Glutamatergic neuron (in vitro differentiated cells): ENCODE measurements at regions not wholly inside any gene's neighbourhood (a gene's known extent, or its start where the extent isn't known, plus 50 kb on each side); places are given as distances from the start of the nearest gene placed in this dataset.
A peak's percentile ranks its signal among the peaks of the same experiment; 100 is the strongest.

Source experiments
- DNase-seq: peaks from one replicate; pipeline ENCODE4 v3.0.0; 2022
- H3K27ac Mint-ChIP-seq: one replicate; pipeline ENCODE4 v1.8.0; 2020; ENCODE audit warnings: mild to moderate bottlenecking, mixed read lengths, inconsistent platforms; ENCODE audit not compliant: unreplicated experiment
- H3K27me3 Mint-ChIP-seq: one replicate; pipeline ENCODE4 v1.8.0; 2020; ENCODE audit warnings: mild to moderate bottlenecking, moderate library complexity, mixed read lengths, inconsistent platforms; ENCODE audit not compliant: unreplicated experiment
- H3K36me3 Mint-ChIP-seq: one replicate; pipeline ENCODE4 v1.8.0; 2020; ENCODE audit warnings: mild to moderate bottlenecking, mixed read lengths, inconsistent platforms; ENCODE audit not compliant: unreplicated experiment
- H3K4me1 Mint-ChIP-seq: one replicate; pipeline ENCODE4 v1.8.0; 2020; ENCODE audit warnings: mild to moderate bottlenecking, low read depth, mixed read lengths, inconsistent platforms; ENCODE audit not compliant: unreplicated experiment
- H3K4me3 Mint-ChIP-seq: one replicate; pipeline ENCODE4 v1.8.0; 2020; ENCODE audit warnings: mild to moderate bottlenecking, mixed read lengths, inconsistent platforms; ENCODE audit not compliant: unreplicated experiment
- H3K9me3 Mint-ChIP-seq: one replicate; pipeline ENCODE4 v1.8.0; 2020; ENCODE audit warnings: mild to moderate bottlenecking, moderate library complexity, mixed read lengths, inconsistent platforms; ENCODE audit not compliant: unreplicated experiment
- CTCF ChIP-seq: fragments of 200-600 bp; sonication (generic); IDR thresholded peaks from one replicate; pipeline ENCODE4 v1.5.0; 2021; ENCODE audit not compliant: partially characterized antibody, unreplicated experiment

- Mint-ChIP-seq H3K4me1 (peaks cover 45% of the 10 kb centered on the region), H3K27ac (peak overlapping the region; percentile 95), H3K27me3 (no peaks in the 10 kb centered on the region), H3K4me3 (peak overlapping the region; percentile 97), H3K9me3 (peaks cover 5% of the 10 kb centered on the region), H3K36me3 (no peaks in the 10 kb centered on the region)
- DNase-seq: peak; percentile 64
- no peak for TF ChIP-seq CTCF
Observed at GRCh38 chr11:8810540-8811301, 100.3 kb upstream of the AKIP1 start.

- Mint-ChIP-seq H3K36me3 (no peaks in the 10 kb centered on the region), H3K27ac (no peak overlapping the region), H3K9me3 (peaks cover 5% of the 10 kb centered on the region), H3K4me3 (peak overlapping the region; percentile 16), H3K27me3 (no peaks in the 10 kb centered on the region), H3K4me1 (peaks cover 38% of the 10 kb centered on the region)
- no peak for DNase-seq
- TF ChIP-seq CTCF: no peak
Observed at GRCh38 chr11:8811571-8811970, 99.4 kb upstream of the AKIP1 start.

- no peak for TF ChIP-seq CTCF
- Mint-ChIP-seq H3K4me3 (no peak overlapping the region), H3K27me3 (no peaks in the 10 kb centered on the region), H3K9me3 (peaks cover 5% of the 10 kb centered on the region), H3K36me3 (peaks cover 2% of the 10 kb centered on the region), H3K4me1 (peaks cover 31% of the 10 kb centered on the region), H3K27ac (no peak overlapping the region)
- DNase-seq: no peak
Observed at GRCh38 chr11:8812438-8812837, 98.6 kb upstream of the AKIP1 start.

- peak; percentile 76 for DNase-seq
- H3K36me3 Mint-ChIP-seq: peaks cover 5% of the 10 kb centered on the region
- peaks cover 7% of the 10 kb centered on the region for H3K9me3 Mint-ChIP-seq
- H3K4me1 Mint-ChIP-seq: peaks cover 27% of the 10 kb centered on the region
- no peak overlapping the region for H3K27ac Mint-ChIP-seq
- peak; percentile 88 for TF ChIP-seq CTCF
- peaks cover 2% of the 10 kb centered on the region for H3K27me3 Mint-ChIP-seq
- H3K4me3 Mint-ChIP-seq: no peak overlapping the region
Observed at GRCh38 chr11:8813658-8814057, 97.3 kb upstream of the AKIP1 start.

- H3K4me1 Mint-ChIP-seq: peaks cover 24% of the 10 kb centered on the region
- H3K4me3 Mint-ChIP-seq: no peak overlapping the region
- H3K27me3 Mint-ChIP-seq: peaks cover 2% of the 10 kb centered on the region
- TF ChIP-seq CTCF: no peak
- H3K36me3 Mint-ChIP-seq: peaks cover 5% of the 10 kb centered on the region
- no peak overlapping the region for H3K27ac Mint-ChIP-seq
- peaks cover 6% of the 10 kb centered on the region for H3K9me3 Mint-ChIP-seq
- no peak for DNase-seq
Observed at GRCh38 chr11:8814209-8814922, 96.6 kb upstream of the AKIP1 start.
